ENCODE measurements at regions not wholly inside any gene's neighbourhood (a gene's known extent, or its start where the extent isn't known, plus 50 kb on each side); places are given as distances from the start of the nearest gene placed in this dataset.
"Not testable (repeated sequence)": the region's sequence is repeated elsewhere in the genome, so short reads cannot be mapped to it uniquely, and the experiment has no call there.

DNA sequence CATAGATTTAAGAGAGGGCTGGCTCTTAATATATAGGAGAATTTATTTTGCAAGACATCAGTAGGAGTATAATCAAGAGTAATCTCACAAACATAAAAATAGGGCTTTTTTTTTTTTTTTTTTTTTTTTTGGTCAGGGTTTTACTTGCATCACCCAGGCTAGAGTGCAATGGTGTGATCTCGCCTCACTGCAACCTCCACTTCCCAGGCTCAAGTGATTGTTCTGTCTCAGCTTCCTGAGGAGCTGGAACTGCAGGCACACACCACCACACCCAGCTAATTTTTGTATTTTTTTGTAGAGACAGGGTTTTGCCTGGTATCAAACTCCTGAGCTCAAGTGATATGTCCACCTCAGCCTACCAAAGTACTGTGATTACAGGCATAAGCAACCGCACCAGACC lies 535.3 kb downstream of the CCSER2 start:
- DNase-seq, result no peak

DNA sequence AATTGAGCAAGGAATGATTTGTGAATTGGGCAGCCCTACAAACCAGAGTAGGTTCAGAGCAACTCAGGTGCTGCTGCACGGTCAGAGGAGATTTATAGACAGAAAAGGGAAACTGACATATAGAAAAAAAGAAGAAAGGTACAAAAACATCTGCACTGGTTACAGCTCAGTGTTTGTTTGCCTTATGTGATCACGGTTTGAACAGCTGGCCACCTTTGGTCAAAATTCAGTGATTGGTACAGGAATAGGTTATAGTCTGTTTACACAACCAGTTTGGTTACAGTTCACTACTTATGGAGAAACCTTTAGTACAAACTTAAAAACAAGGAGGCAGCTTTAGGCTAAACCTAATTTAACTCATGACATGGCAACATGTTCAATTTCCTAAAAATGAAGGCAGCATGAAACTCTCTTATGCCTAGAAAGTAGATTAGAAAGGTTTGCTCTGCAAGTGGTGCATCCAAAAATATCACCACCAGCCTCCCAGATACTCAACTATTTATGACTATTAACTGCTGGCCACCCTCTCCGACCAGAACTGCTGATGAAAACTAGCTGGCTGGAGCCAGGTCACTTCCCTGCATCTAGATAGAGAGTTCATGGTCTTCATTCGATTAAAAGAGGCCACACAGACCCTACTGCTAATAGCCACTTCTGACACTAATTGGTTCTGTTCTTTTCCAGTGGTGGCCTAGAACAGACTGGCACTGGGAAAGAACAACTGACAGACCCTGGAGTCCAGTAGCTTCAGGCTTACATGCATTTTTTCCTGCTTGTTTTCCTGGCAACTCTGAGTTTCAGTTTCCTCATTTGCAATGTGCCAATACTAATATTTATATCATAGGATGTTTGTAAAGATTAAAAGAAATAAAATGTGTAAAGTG lies 548.0 kb downstream of the CCSER2 start:
- no peak for DNase-seq

DNA sequence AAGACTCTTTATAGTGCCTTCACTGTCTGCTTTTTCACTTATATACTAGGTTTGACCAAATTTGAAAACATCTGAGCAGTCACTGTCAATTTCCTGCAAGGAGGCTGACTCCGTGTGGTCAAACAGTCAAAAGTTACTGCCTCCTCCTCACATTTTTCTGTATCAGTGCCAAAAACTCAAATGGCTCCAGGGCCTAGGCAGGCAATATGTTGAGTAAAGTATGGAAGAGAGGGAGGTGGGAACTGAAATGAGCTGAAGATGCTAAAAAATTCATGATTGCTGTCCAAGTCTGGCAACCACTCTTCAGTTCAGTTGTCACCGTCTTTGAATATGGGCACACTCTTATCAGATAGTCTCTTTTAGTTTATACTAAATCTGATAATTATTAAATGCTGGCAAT lies 551.6 kb downstream of the CCSER2 start:
- no peak for DNase-seq

DNA sequence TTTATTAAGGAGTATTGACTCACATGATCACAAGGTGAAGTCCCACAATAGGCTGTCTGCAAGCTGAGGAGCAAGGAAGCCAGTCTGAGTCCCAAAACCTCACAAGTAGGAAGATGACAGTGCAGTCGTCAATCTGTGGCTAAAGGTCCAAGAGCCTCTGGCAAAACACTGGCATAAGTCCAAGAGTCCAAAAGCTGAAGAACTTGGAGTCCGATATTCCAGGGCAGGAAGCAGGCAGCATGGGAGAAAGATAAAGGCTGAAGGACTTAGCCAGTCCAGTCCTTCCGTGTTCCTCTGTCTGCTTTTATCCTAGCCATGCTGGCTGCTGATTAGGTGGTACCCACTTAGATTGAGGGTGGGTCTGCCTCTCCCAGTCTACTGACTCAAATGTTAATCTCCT lies 553.3 kb downstream of the CCSER2 start:
- DNase-seq, result not testable (repeated sequence)

DNA sequence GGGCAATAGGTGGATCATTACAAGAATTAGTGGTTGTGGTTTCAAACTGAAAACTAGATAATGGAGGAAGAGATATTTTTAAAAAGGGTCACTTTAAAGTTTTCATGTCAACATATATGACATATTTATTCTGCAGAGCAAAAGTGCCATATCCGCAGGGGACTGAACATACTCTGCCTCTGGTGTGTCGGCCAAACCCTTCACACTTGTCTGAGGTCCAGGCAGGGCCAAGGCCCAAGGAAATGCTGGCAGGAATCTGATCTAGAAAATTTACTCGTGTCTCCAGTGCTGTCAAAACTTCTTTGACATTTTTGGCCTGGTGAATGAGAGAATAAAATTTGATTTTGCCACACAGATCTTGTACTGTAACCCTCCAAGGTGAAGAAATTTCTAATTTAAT lies 562.3 kb downstream of the CCSER2 start:
- no peak for DNase-seq

DNA sequence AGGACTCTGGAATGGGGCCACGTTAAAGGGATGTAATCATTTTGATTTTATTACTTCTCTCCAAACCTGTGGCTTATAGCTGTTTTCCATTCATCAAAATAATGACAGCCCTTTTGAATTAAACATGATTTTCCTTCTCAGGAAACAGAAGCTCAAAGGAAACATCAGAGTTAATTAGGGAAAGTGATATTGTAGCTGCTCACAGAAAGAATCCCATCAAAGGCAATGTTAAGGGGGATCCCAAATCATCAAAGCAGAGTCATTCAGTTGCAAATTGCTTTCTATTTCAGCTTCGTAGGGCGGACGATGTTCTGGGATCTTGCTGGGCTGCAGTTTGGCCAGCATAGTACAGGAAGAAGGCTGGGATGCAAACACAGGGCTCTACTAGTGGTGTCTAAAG lies 563.2 kb downstream of the CCSER2 start:
- no peak for DNase-seq

DNA sequence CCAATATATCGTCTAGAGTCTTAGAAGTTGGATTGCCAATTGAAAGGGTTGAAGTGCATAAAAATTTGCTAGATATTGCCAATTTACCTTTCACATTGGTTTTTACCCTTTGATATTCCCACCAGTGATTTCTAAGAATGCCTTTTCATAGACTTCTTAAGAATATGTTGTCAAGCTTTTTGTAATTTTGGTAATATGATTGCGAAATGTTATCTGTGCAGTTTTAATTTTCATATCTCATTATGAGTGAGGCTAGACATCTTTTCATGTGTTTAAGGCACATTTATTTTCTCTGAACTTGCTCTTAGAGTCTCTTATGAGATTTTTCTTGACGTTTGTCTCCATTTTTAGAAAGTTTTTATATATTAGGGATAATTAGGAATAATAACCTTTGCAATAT lies 567.2 kb downstream of the CCSER2 start:
- no peak for DNase-seq

DNA sequence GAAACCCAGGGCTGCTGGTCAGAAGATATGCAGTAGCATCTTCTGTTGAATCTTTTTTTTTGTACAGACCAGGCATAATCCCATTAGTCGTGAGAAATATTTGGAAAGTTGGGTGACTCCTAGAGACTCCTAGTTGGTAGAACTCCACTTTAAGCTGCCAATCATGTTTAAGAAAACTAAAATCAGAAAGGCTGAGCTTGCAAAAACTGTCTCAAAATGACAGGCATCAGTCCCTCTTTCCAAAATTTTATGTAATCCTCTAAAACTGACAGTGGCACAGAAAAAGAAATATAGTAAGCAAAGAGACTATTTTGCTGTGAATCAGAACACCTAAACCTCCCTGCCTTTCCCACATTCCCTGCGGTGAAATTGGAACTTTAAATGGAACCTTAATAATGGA lies 568.5 kb downstream of the CCSER2 start:
- DNase-seq, result no peak

DNA sequence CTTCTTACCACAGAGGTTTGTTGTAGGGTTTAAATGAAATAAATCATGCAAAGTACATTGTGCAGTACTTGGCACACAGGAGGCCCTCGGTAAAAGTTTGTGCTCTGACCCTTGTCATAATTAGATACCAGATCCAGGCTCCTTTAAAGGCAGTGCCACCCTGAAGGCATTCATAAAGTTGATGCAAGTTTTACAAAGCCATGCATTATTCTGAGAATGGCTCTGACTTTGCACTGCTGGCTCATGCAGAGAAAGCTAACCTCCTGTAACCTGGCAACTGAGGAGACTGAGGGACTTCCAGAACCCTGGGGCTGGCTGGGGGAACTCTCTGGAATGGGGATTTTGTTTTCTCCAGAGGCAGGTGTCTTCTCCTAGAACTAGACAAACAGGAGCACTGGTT lies 570.9 kb downstream of the CCSER2 start:
- no peak for DNase-seq

DNA sequence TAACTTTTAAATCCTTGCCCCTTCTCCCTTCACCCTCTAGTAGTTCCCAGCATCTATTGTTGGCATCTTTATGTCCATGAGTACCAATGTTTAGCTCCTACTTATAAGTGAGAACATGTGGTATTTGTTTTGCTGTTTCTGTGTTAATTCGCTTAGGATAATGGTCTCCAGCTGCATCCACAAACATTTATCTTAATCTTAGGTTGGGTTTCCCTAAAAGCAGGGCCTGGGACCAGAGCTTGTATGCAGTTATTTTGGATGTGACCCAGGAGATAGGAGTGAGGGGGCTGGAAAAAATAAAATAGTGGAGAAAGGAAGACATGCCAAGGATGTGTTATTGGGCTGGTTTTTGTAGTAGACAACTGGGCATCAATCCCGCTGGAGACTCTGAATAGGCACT lies 571.8 kb downstream of the CCSER2 start:
- DNase-seq, result no peak

DNA sequence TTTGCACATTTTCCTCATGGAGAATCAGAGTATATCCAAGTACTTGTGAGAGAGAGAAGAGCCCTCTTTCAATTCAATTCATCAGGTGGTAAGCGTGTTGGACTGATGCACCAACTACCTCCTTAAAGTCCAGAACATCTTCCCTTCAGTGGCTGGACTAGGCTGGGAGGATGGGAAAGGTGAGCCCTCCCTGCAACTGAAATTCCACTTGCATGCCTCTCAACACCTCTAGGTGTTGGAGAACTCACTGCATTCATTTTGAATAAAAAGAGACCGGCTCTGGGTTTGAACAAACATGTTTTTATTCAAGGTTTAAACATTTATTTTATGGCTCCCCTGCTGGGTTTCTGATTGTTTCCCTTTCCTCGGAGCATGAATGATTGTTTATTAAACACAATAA lies 573.5 kb downstream of the CCSER2 start:
- no peak for DNase-seq

DNA sequence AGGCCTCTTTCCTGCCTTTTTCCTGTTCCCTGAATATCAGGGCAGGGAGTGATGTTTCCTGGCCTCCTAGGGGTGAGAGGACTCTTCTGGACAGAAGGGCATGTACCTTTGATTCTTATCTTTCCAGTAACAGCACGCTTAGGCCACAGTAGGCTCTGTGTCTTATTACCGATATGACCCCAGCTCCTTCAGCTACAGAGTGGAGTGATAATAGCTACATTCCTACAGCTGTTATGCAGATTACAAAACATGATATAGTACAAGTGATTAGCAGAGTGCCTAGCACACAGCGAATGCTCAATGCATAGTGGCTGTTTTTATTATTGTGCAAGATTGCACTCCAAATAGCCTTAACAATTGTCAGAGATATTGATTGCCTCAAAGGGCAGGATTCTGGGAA lies 574.2 kb downstream of the CCSER2 start:
- DNase-seq, result no peak

DNA sequence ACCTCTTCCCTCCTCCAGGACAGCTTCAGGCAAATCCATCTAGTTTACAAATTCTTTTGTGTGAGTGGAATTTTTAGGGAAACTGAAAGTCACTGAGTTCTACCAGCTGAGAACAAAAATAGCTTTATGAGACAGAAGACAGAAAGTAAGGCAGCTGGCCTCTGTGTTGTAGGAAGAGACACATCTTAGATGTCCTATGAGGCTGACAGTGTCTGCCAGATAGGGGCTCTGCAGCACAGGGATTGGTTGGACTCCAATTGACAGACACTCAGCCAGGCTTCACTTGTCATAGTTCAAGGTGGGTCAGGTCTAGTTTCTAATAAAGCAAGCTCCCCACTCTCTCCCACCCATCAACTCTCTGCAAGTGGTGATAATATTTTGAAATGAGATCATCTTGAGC lies 574.9 kb downstream of the CCSER2 start:
- no peak for DNase-seq

DNA sequence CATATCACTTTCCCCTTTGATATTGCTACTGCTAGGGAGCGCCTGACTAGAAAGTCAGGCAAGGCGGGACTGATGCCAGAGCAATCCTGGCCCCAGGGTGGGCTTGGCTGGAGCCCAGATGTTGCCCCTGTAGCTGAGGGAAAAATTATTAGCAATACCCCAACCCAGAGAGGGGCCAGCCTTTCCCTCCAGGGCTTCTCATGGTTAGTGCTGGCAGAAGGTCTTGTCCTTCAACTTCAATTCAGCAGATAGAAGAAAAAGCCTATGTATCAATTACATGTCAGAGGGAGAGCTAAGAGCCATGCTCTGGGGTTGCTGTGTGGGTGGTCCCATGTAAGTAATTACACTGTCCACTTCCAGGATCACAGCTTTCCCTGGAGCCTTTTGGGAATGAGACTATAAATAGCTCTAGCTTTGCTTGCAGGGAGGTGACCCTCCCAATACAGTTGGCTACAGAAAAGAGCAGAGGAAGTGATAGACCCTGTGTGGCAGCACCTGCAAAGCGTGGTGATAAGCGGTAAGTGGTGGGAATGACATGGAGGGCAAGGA lies 579.1 kb downstream of the CCSER2 start:
- DNase-seq, result no peak

DNA sequence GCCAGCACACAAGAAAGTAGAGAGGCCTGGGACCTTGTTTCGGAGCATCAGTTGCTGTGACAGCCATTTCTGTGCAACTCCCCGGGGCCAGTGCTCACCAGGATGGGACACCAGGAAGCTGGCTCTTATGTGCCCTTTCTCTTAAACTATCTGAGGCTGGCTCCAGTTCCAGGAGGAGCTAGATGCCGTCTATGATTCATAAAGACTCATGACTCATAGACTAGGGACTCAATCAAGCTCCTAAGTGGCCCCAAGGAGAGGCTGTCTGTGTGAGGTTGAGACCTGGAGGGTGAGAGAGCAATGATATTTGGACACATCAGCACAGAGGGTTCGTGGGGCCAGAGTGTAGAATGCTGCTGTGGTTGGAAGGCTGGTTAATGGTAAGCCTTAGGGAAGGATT lies 580.1 kb downstream of the CCSER2 start:
- no peak for DNase-seq

DNA sequence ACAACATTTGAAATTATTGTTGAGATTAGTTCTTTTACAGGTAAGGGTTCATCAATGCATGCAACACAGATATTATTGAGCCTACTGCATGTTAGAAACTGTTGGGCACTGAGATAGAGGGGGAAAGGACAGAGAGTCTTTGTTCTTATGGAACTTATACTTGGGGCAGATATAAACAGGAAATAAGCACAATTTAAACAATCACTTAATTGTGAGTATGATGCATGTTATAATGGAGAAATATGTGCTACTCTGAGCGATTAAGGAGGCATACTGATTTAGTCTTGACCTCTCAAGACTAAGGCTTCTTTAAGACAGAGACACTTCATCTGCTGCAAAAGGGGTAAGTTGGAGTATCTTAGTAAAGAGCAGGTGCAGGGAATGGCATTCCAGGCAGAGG lies 593.3 kb downstream of the CCSER2 start:
- DNase-seq, result no peak

DNA sequence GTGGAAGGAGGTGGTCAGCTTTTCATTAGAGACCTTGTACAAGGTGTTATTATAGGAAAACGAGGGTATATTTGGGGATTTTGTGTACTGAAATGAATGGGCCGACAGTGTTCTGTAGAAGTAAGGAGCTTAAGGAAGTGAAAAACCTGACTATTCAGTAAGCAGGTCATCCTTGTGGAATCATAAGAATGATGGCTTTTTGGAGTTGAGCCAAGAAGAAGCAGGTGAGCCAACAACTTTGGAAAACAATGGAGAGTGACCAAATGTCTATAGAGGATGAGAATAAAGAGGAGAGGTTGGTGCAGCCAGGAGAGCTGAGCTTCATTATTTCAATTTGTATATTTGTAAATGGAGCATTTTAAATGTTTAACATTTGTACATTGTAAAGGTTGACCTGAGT lies 595.7 kb downstream of the CCSER2 start:
- DNase-seq, result no peak

DNA sequence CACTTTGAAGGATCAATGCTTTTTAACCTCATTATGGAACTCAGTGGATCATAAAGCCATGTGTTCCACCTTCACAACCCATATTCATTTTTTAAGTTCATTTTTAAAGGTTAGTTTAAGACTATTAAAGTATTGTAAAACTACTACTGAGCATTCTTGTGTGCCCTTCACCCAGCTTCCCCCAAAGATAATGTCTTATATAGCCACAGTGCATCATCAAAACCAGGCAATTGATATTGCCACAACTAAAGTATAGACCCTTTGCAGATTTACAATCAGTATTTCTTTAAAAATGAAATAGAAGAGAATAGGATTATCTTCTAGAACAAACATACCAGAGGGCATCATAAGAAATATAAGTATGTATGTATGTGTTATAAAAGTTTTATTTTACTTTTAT lies 597.1 kb downstream of the CCSER2 start:
- no peak for DNase-seq

DNA sequence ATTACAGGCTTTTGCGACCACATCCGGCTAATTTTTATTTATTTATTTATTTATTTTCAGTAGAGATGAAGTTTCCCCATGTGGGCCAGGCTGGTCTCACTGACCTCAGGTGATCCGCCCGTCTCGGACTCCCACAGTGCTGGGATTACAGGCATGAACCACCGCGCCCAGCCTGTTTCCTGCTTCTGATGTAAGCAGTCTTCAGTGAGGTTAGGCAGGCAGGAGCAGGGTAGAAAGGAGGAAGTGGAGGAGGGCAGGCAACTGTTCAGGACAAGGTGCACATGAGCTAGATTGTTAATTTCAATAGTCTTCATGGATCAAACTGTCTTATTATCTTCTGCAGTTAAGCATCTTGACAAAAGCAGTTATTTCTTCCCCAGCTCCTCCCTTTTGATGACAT lies 605.0 kb downstream of the CCSER2 start:
- no peak for DNase-seq

DNA sequence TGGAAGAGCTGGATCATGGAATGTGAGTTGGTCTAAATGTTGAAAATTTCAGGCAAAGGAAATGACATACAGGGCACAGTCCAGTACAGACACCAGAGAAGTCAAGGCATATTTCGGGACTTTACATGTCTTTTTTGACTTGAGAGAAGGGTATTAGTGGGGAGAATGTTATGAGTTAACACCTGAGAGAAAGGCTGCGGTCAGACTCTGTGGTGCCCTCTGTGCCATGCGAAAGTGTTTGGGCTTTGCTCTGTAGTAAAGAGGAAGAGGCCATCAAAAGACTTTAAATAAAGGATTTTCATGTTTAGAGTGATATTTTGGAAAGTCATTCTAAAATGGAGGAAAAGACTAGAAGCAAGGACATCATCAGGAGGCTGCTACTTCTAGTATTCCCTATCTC lies 607.4 kb downstream of the CCSER2 start:
- DNase-seq, result no peak

DNA sequence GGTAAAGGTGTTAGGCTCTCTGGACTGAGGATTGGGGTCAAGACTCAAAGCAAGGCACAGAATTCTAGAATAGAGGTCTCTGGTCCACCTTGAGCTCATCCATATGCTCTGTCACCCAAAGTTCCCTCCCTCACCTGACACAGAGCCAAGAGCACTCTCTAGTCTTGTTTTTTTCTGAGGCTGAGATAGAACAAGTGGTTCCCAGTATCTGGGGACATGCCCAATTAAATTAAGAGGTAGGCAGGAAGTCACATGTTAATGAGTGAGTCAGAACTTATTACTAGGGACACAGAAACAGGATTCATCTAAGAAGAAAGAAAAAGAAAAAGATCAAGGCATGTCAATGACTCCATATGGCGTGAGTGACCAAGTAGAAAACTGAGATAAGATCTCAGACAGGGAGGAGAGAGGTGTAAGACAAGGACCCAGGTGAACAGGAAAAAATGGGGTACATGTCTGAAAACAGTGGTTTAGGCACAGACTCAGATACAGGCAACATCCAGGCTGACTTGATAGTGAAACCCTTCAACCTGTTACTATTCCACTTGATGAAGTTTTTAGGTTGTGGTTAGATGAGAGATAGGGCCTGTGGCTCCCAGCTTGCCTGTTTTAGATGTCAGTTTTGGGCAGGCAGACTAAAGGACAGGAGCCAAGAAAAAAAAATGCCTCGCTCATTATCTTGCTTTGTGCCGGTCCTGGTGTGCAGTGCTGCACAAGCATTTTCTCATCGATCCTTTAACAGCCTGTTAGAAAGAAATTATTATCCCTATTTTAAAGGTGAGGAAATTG lies 609.9 kb downstream of the CCSER2 start:
- no peak for DNase-seq

DNA sequence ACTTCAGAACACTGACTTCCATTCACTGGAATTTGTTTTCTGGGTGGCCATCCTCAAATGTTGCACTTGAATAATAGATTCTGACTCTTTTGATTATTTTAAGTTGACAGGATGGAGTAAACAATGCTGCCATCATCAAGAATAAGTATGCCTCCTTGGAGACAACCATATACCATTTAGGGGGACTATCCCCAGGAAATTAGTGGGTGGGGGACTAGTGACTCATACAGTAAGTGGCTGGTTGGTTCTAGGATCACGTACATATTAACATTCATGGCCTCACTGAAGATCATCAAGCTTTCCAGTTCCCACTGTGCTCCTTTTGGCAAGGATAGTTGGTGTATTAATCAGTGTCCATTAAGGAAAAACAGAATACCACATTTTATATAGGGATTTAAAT lies 615.2 kb downstream of the CCSER2 start:
- DNase-seq, result no peak

DNA sequence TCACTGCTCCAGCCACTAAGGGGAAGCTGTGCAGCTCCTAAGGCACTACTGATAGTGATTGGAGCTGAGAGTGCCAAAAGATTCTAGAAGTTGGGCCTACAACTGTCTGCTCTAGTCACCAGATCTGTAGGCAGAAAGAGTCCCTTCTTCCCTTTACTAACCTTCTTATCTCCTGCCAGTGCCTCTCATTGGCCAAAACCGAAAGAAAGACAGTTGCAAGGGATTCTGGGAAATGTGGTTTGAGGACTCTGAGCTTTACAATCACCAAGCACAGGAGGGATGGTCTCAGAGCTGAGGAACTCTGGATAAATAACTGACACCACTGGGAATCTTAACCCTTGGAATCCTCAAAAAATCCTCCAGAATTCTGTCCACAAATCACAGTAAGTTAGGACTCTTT lies 615.8 kb downstream of the CCSER2 start:
- no peak for DNase-seq

DNA sequence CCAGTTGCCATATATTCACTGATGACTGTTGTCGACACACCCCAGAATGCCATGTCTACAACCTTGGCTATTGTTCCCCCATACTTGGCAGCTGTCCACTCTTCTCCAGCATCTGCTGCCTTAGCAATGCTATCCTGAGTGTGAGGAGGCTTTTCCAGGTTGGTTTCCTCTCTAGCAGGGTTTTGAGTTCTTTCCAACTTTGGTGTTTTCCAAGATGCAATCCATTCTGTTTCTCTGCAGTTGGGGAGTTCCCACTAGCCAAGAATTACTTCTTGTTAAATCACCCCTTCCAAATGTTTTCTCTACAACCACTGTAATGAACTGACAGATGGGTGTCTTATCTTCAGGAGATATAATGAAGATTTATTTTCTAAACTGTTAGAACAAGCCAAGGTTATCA lies 617.4 kb downstream of the CCSER2 start:
- no peak for DNase-seq
